ENCODE measurements at regions not wholly inside any gene's neighbourhood (a gene's known extent, or its start where the extent isn't known, plus 50 kb on each side); places are given as distances from the start of the nearest gene placed in this dataset.
A peak's percentile ranks its signal among the peaks of the same experiment; 100 is the strongest.

DNA sequence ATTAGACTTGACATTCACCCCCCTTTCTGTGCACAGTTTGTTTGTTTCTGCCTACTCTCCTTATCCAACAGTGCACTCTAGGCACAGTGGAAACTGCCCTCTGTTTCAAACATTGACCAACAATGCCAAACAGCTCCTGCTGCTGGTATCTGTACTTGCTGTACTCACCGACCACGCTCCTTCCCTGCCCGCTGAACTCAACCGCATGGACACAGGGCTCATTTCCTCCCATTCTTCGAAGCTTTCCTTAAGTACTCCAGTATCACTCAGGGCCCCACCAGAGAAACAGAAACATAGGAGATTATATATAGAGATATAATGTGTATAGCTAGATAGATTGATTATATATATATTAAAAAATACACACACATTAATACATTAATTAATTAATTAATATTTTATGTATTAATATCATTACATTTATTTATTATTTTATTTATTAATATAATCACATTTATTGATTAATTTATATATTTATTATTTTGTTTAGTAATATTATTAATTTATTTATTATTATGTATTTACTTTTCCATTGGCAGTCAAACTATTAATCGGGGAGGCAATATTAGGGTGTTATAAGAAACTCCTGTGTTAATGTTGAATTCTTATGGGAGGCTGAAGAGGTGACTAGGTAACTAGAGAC lies 1528.2 kb downstream of the EFNB2 start:
- H3K4me3 ChIP-seq (ENCODE audit: low read depth, low read length) = no peak overlapping the region
- DNase-seq (ENCODE audit: low read depth) = peak; percentile 13
- TF ChIP-seq, protein P1, sequence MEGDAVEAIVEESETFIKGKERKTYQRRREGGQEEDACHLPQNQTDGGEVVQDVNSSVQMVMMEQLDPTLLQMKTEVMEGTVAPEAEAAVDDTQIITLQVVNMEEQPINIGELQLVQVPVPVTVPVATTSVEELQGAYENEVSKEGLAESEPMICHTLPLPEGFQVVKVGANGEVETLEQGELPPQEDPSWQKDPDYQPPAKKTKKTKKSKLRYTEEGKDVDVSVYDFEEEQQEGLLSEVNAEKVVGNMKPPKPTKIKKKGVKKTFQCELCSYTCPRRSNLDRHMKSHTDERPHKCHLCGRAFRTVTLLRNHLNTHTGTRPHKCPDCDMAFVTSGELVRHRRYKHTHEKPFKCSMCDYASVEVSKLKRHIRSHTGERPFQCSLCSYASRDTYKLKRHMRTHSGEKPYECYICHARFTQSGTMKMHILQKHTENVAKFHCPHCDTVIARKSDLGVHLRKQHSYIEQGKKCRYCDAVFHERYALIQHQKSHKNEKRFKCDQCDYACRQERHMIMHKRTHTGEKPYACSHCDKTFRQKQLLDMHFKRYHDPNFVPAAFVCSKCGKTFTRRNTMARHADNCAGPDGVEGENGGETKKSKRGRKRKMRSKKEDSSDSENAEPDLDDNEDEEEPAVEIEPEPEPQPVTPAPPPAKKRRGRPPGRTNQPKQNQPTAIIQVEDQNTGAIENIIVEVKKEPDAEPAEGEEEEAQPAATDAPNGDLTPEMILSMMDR (IDR thresholded peaks at IDR 0.05; ENCODE audit: low read depth, low read length) = no peak

DNA sequence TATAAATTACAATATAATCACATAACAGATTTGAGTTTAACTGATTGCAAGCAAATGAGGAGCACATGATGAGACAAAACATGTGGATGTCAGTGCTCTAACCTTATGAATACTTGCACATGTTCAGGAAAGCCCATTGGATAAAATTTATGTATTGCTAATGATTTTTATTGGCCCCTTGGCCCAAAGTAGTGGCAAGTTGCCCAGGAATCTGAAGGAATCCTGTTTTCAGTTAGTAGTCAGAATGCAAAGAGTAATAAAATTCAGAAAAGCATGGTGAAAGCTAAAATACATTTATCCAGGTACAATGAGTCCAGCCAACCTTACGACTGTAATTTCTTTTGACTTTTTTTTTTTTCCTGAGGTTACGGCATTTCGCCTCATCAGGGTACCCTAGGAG lies 1539.4 kb downstream of the EFNB2 start:
- TF ChIP-seq POLR2A (IDR thresholded peaks at IDR 0.05; ENCODE audit: extremely low read depth, insufficient read length) = no peak
- TF ChIP-seq, protein P2, sequence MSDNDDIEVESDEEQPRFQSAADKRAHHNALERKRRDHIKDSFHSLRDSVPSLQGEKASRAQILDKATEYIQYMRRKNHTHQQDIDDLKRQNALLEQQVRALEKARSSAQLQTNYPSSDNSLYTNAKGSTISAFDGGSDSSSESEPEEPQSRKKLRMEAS (IDR thresholded peaks at IDR 0.05; ENCODE audit: low read depth, low read length) = no peak
- TF ChIP-seq, protein P1 (IDR thresholded peaks at IDR 0.05; ENCODE audit: low read depth, low read length) = no peak
- TF ChIP-seq MYC (IDR thresholded peaks at IDR 0.05; ENCODE audit: low read depth, low read length) = no peak
- no peak overlapping the region for H3K4me3 ChIP-seq (ENCODE audit: low read depth, low read length)

DNA sequence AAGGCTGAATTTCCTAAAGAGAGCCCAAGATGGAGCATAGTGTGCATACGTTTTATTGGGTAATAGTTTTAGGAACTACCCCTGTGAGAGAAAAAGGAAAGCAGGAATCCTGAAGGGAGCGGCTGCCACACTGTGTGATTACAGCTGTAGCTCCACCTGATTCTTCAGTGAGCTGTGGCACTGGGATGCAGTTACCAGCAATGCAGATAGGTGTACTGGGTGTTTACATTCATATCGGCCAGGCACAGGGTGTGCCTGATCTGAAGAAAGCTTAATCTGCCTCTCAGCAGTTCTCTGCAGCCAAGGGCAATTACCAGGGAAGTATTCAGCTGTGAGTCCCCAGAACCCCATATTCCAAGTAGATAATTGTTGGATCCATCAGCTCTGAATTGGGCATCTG lies 1541.8 kb downstream of the EFNB2 start:
- no peak overlapping the region for H3K4me3 ChIP-seq (ENCODE audit: low read depth, low read length)
- TF ChIP-seq MYC (IDR thresholded peaks at IDR 0.05; ENCODE audit: low read depth, low read length) (no peak), POLR2A (IDR thresholded peaks at IDR 0.05; ENCODE audit: extremely low read depth, insufficient read length) (no peak)
- TF ChIP-seq, protein P2 (IDR thresholded peaks at IDR 0.05; ENCODE audit: low read depth, low read length) = no peak
- TF ChIP-seq, protein P1 (IDR thresholded peaks at IDR 0.05; ENCODE audit: low read depth, low read length) = no peak
- no peak for DNase-seq (ENCODE audit: low read depth)

More for the DNA sequence above, 1539.4 kb downstream of the EFNB2 start:
- no peak for DNase-seq (ENCODE audit: low read depth)

DNA sequence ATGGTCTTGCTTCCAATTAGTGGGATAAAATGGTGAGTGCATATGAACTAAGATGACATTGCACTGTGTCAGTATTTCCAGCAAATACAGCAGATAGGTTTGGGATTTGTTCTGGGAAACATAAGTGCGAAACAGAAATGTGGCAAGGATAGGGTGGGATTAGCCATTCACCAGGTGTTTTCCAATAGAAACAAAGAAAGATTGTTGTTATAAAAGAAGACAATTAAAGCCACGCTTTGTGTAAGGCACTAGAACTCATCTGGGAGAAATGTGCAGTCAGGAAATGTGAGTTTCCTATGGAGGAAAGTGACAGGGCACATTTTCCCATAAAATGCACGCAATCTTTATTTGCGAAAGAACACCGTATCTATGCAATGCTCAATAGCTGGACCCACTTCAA lies 1547.8 kb downstream of the EFNB2 start:
- DNase-seq (ENCODE audit: low read depth) = no peak
- TF ChIP-seq, protein P1 (IDR thresholded peaks at IDR 0.05; ENCODE audit: low read depth, low read length) = no peak
- TF ChIP-seq MYC (IDR thresholded peaks at IDR 0.05; ENCODE audit: low read depth, low read length) (no peak), POLR2A (IDR thresholded peaks at IDR 0.05; ENCODE audit: extremely low read depth, insufficient read length) (no peak)
- TF ChIP-seq, protein P2 (IDR thresholded peaks at IDR 0.05; ENCODE audit: low read depth, low read length) = no peak
- H3K4me3 ChIP-seq (ENCODE audit: low read depth, low read length) = no peak overlapping the region

DNA sequence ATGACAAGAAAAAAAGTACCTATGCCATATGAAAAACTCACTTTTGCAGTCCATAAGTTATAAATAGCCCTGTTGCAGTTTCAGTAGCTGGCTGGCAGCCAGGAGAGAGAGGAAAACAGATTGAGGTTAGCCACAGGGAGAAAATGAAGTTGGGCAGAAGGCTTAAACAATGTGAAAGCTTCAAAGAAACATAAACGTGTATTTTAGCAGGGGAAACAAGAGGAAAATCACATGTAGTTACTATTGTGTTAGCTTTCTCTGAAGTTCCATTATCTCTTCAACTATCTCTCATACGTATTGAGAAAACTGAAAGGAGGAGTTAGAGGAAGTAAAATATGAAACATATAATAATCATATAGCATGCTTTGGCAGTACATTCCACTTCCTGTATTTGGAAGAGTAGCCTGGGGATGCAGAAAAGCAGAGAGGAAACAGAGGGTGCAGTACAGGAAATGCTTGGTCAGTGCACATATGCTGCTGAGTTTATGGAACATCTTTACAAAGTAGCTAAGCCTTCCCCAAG lies 1551.1 kb downstream of the EFNB2 start:
- no peak for TF ChIP-seq MYC (IDR thresholded peaks at IDR 0.05; ENCODE audit: low read depth, low read length)
- TF ChIP-seq, protein P2 (IDR thresholded peaks at IDR 0.05; ENCODE audit: low read depth, low read length) = 0 out of 2 replicates have a peak, but pooled peaks have one; percentile 38

DNA sequence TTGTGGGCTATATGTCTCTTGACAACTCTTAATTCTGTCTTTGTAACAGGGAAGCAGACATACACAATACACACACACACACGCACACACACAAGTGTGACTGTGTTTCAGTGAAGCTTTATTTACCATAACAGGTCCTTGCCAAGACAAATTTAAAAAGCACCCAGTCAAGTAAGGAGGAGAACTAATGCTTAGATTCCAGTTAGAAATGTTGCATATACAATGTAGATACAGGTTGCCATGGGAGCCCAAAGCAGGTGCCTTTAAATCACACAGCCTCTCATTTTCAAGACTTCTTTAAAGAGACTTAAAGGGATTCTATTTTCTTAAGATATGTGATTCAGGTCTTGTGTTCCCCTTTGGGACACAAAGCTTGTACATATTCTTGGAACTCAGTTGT lies 1551.9 kb downstream of the EFNB2 start:
- TF ChIP-seq POLR2A (IDR thresholded peaks at IDR 0.05; ENCODE audit: extremely low read depth, insufficient read length) (no peak), MYC (IDR thresholded peaks at IDR 0.05; ENCODE audit: low read depth, low read length) (no peak)
- TF ChIP-seq, protein P2 (IDR thresholded peaks at IDR 0.05; ENCODE audit: low read depth, low read length) = no peak
- TF ChIP-seq, protein P1 (IDR thresholded peaks at IDR 0.05; ENCODE audit: low read depth, low read length) = no peak
- H3K4me3 ChIP-seq (ENCODE audit: low read depth, low read length) = no peak overlapping the region
- no peak for DNase-seq (ENCODE audit: low read depth)

More for the DNA sequence above, 1551.1 kb downstream of the EFNB2 start:
- H3K4me3 ChIP-seq (ENCODE audit: low read depth, low read length) = peak overlapping the region; percentile 32
- peak; percentile 77 for DNase-seq (ENCODE audit: low read depth)

All from NB4 (cell line).